Stimulated activated CD4-positive, alpha-beta T cell treated with anti-CD3 and anti-CD28 coated beads, Interleukin-4, amount 100 ng/mL, for 24 hours (primary cell): ENCODE measurements at regions not wholly inside any gene's neighbourhood (a gene's known extent, or its start where the extent isn't known, plus 50 kb on each side); places are given as distances from the start of the nearest gene placed in this dataset.

Experiments used
- DNase-seq: peaks from one replicate; pipeline ENCODE4 v3.0.0-alpha.2; 2020

- DNase-seq, result no peak
These were observed 169.1 kb downstream of the TMEM18 start for GRCh38 chr2:508121-508520.

- no peak for DNase-seq
These were observed 170.3 kb downstream of the TMEM18 start for GRCh38 chr2:506866-507265.

GRCh38 chr2:506451-506850 is 170.8 kb downstream of the TMEM18 start:
- no peak for DNase-seq

GRCh38 chr2:505941-506340 is 171.3 kb downstream of the TMEM18 start:
- no peak for DNase-seq

GRCh38 chr2:503288-503999 is 173.8 kb downstream of the TMEM18 start:
- no peak for DNase-seq

GRCh38 chr2:502831-503230 is 174.4 kb downstream of the TMEM18 start:
- no peak for DNase-seq

GRCh38 chr2:501667-502066 is 175.5 kb downstream of the TMEM18 start:
- DNase-seq, result no peak

GRCh38 chr2:501130-501529 is 176.1 kb downstream of the TMEM18 start:
- no peak for DNase-seq

- DNase-seq, result no peak
These were observed 177.5 kb downstream of the TMEM18 start for GRCh38 chr2:499726-500125.

- no peak for DNase-seq
These were observed 178.6 kb downstream of the TMEM18 start for GRCh38 chr2:498493-499178.

GRCh38 chr2:497770-498492 is 179.3 kb downstream of the TMEM18 start:
- DNase-seq, result no peak

- DNase-seq, result no peak
These were observed 180.5 kb downstream of the TMEM18 start for GRCh38 chr2:496729-497128.

- no peak for DNase-seq
These were observed 181.4 kb downstream of the TMEM18 start for GRCh38 chr2:495745-496275.

GRCh38 chr2:494853-495252 is 182.4 kb downstream of the TMEM18 start:
- no peak for DNase-seq

GRCh38 chr2:493228-493627 is 184.0 kb downstream of the TMEM18 start:
- DNase-seq, result no peak

- no peak for DNase-seq
These were observed 185.0 kb downstream of the TMEM18 start for GRCh38 chr2:492178-492577.

- no peak for DNase-seq
These were observed 187.4 kb downstream of the TMEM18 start for GRCh38 chr2:489838-490237.

- no peak for DNase-seq
These were observed 188.1 kb downstream of the TMEM18 start for GRCh38 chr2:489084-489483.

- no peak for DNase-seq
These were observed 189.8 kb downstream of the TMEM18 start for GRCh38 chr2:487186-488079.

- no peak for DNase-seq
These were observed 190.8 kb downstream of the TMEM18 start for GRCh38 chr2:486371-486770.

GRCh38 chr2:481388-481787 is 193.5 kb upstream of the ALKAL2 start:
- DNase-seq, result no peak

GRCh38 chr2:479490-480176 is 191.7 kb upstream of the ALKAL2 start:
- no peak for DNase-seq
